ENCODE measurements at regions not wholly inside any gene's neighbourhood (a gene's known extent, or its start where the extent isn't known, plus 50 kb on each side); places are given as distances from the start of the nearest gene placed in this dataset.

DNA sequence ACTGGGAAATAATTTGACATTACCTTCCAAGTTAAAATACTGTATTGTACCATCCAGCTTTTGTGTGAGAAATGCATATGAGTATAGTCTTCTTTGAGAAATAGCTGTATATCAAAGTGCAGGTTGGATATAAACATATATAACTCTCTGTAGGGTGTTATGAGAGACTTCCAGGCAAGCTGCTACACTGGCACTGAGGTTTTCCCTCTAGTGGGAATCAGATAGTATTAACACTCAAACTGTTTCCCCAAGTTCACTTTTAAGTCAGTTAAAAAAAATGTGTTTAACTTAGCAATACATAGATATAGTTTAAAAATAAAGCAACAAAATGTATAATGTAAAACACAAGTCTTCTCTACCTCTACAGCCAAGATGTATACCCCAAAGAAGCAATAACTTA, 368.4 kb upstream of the SLC8A1 start:
- H3K4me3 Mint-ChIP-seq = no peak overlapping the region
- DNase-seq (ENCODE audit: low spot score in 2 of 2) (no peak), ATAC-seq (ENCODE audit: low read depth) (no peak)
- no peaks in the 10 kb centered on the region for H3K36me3 Mint-ChIP-seq
- no peaks in the 10 kb centered on the region for H3K4me1 Mint-ChIP-seq
- H3K27me3 Mint-ChIP-seq = no peaks in the 10 kb centered on the region
- H3K27ac Mint-ChIP-seq = no peak overlapping the region
- H3K9me3 Mint-ChIP-seq = peaks cover 2% of the 10 kb centered on the region

DNA sequence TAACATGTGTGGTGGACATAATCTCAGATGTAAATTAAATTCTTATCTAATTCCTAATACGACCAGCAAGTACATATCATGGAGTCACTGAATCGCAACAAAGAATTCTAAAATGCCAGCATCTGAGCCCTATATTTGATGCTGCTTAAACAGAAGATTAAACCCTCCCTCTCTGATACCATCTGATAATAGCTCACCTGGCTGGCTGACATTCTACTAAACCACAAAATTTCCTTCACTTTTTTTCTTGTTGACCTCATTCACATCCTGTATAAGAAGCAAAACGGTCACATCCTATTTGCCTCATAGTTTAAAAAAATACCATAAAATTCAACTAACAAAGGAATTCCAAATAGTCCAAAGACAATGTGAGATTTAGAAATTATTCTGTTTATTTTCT, 371.6 kb upstream of the SLC8A1 start:
- DNase-seq (ENCODE audit: low spot score in 2 of 2) = no peak
- Mint-ChIP-seq H3K27ac (no peak overlapping the region), H3K36me3 (no peaks in the 10 kb centered on the region), H3K4me3 (no peak overlapping the region), H3K27me3 (no peaks in the 10 kb centered on the region), H3K9me3 (no peaks in the 10 kb centered on the region), H3K4me1 (no peaks in the 10 kb centered on the region)
- ATAC-seq (ENCODE audit: low read depth) = no peak

DNA sequence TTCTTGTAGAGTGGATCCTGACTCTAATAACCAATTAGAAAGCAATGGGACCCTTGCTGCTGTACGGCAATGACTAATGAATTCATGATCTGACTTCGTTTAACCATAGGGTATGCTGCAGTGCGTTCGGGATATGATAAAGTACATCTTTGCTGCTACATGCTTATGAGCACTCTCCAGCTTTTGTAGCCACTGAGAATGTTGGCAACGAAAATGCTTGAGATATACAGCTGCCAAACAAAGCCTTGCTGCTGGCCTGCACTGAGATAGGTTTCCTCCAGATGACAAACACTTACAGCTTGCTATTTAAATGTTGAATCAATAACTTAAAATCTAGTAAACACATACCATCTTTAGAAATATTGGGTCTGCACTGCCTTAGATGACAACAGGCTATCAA, 372.4 kb upstream of the SLC8A1 start:
- DNase-seq (ENCODE audit: low spot score in 2 of 2) = no peak
- no peaks in the 10 kb centered on the region for H3K4me1 Mint-ChIP-seq
- H3K4me3 Mint-ChIP-seq = no peak overlapping the region
- H3K27ac Mint-ChIP-seq = no peak overlapping the region
- ATAC-seq (ENCODE audit: low read depth) = no peak
- no peaks in the 10 kb centered on the region for H3K9me3 Mint-ChIP-seq
- H3K36me3 Mint-ChIP-seq = no peaks in the 10 kb centered on the region
- no peaks in the 10 kb centered on the region for H3K27me3 Mint-ChIP-seq

DNA sequence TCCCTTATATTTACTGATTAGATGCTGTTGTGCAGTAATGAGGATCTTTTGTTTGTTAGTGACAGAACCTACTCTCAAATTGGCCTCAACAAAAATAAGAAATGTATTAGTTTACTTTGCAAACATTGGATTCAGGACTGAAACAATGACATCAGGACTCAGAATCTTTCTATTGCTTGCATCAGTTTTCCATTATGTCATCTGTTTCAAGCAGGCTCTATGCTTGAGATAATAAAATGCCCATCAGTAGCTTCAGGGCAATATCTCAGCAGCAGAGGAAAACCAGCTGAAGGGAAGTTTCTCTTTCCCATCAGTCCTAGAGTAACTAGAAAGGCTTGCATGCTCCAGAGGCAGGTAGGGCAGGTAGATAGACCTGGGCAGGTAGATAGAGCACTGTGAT, 375.5 kb upstream of the SLC8A1 start:
- no peak for ATAC-seq (ENCODE audit: low read depth)
- H3K27me3 Mint-ChIP-seq = no peaks in the 10 kb centered on the region
- no peaks in the 10 kb centered on the region for H3K4me1 Mint-ChIP-seq
- no peaks in the 10 kb centered on the region for H3K9me3 Mint-ChIP-seq
- no peak for DNase-seq (ENCODE audit: low spot score in 2 of 2)
- no peaks in the 10 kb centered on the region for H3K36me3 Mint-ChIP-seq
- H3K4me3 Mint-ChIP-seq = no peak overlapping the region
- H3K27ac Mint-ChIP-seq = no peak overlapping the region

DNA sequence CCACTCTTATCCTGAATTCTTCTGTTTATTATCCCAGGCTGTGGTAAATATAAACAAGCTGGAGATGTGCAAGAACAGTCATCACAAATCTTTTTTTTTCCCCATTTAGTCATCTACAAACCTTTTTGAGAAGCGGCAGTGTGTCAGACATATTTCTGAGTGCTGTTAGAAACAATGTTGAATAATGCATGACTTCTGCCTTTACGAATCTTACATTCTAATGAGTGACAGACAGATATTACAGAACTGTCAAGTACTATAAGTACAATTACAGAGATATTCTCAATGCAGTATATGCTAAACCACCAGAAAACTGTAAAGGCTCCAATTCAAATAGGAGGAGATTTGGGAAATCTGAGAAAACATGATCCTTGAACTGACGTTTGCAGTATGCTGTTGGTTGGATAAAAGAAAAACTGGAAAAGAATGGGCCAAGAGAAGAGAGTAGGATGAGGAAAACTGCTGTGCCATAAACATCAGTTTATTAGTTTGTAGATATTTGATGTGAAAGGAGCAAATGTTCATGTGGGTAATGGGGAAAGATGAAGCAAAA, 379.5 kb upstream of the SLC8A1 start:
- ATAC-seq (ENCODE audit: low read depth) (no peak), DNase-seq (ENCODE audit: low spot score in 2 of 2) (no peak)
- Mint-ChIP-seq H3K27me3 (no peaks in the 10 kb centered on the region), H3K4me1 (no peaks in the 10 kb centered on the region), H3K36me3 (no peaks in the 10 kb centered on the region), H3K4me3 (no peak overlapping the region), H3K27ac (no peak overlapping the region), H3K9me3 (peaks cover 9% of the 10 kb centered on the region)

DNA sequence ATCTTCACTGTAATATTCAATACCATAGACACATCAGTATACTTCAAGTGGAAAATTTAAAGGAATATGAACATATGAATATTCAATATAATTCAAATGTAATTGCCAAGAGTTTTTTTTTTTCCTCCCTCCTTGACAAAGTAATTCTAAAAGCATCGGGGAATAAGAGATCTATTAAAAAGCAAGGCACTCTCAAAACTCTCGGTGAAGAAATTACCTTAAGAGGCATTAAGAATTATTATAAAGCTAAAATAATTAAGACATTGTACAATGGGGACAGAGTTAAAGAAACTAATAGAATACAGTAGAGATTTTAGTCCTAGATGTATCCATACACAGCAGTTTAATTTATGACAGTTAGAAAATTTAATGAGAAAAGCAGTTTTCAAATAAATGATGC, 390.0 kb upstream of the SLC8A1 start:
- ATAC-seq (ENCODE audit: low read depth) = no peak
- Mint-ChIP-seq H3K27me3 (no peaks in the 10 kb centered on the region), H3K9me3 (peaks cover 3% of the 10 kb centered on the region), H3K4me3 (no peak overlapping the region), H3K4me1 (no peaks in the 10 kb centered on the region), H3K27ac (no peak overlapping the region), H3K36me3 (no peaks in the 10 kb centered on the region)
- no peak for DNase-seq (ENCODE audit: low spot score in 2 of 2)

DNA sequence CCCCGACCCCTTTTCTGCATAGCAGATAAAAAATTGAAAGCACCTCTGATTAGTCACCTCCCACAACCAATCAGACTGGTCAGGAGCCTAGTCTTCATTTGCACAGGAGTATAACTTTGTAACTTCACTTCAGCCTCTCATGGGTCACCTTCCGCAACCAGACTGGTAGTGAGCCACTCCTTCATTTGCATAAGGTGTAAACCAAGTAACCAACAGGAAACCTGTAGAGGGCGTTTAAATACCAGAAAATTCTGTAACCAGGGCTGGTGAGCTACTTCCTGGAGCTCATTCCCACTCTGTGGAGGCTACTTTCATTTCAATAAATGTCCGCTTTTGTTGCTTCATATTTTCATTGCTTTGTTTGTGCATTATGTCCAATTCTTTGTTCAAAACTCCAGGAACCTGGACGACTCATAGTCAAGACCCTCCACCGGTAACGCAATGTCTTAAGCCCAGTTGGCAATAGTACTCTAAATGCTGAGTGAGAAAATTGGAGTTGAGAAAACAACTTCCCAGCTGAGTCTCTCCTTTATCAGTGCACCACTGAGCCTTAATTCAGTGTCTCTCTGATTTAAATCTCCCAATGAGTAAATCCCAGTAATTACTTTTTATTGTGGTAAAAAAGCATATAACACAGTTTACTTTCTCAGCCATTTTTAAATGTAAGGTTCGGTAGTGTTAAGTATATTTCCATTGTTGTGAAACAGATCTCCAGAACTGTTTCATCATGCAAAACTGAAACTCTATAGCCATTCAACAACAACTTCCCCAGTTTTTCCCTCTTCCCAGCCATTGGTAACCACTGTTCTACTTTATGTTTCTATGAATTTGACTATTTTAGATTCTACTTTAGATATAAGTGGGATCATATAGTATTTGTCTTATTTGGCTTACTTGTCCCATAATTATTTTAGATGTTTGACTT, 392.7 kb upstream of the SLC8A1 start:
- Mint-ChIP-seq H3K9me3 (peaks cover 3% of the 10 kb centered on the region), H3K27ac (no peak overlapping the region), H3K36me3 (no peaks in the 10 kb centered on the region), H3K27me3 (no peaks in the 10 kb centered on the region), H3K4me3 (no peak overlapping the region), H3K4me1 (no peaks in the 10 kb centered on the region)
- no peak for DNase-seq (ENCODE audit: low spot score in 2 of 2)
- no peak for ATAC-seq (ENCODE audit: low read depth)

DNA sequence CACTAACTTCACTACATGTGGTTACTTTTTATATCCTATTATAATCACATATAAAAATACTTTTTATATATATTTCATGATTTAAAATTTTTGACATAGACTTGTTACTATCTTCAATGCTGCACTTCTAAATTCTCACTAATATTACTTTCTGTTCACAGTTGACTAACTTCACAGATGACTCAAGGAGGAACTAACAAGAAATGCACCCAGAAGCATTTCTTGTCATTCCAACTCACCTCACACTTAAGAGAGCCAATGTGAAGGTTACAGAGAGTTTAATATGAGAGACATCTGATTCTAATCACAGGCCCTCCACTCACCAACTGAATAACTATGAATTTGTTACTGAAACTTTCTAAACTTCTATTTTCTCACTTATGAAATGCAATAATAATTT, 399.8 kb upstream of the SLC8A1 start:
- DNase-seq (ENCODE audit: low spot score in 2 of 2) = no peak
- Mint-ChIP-seq H3K27ac (no peak overlapping the region), H3K9me3 (peaks cover 1% of the 10 kb centered on the region), H3K4me3 (no peak overlapping the region), H3K27me3 (no peaks in the 10 kb centered on the region), H3K36me3 (no peaks in the 10 kb centered on the region), H3K4me1 (no peaks in the 10 kb centered on the region)
- ATAC-seq (ENCODE audit: low read depth) = no peak

DNA sequence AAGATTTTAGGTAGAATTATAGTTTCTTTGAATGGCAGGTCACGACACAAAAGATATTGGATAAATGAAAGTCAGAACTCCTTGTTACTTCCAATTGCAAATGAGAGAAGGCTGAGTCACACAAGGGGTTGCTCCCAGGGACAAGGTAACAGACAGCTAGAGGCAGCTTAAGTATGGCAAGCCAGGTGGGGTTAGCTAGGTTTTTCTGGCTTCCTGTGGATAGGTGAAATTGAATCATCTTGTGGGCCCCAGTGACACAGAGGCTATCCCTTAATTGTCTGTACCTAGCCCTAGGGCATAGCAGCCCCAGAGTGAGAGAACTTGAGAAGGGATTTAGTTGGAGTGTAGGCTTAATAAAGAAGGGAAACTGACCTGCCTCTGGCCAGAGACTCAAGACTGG, 407.7 kb upstream of the SLC8A1 start:
- H3K27ac Mint-ChIP-seq = no peak overlapping the region
- no peaks in the 10 kb centered on the region for H3K36me3 Mint-ChIP-seq
- DNase-seq (ENCODE audit: low spot score in 2 of 2) (no peak), ATAC-seq (ENCODE audit: low read depth) (no peak)
- no peak overlapping the region for H3K4me3 Mint-ChIP-seq
- no peaks in the 10 kb centered on the region for H3K4me1 Mint-ChIP-seq
- H3K27me3 Mint-ChIP-seq = no peaks in the 10 kb centered on the region
- no peaks in the 10 kb centered on the region for H3K9me3 Mint-ChIP-seq

DNA sequence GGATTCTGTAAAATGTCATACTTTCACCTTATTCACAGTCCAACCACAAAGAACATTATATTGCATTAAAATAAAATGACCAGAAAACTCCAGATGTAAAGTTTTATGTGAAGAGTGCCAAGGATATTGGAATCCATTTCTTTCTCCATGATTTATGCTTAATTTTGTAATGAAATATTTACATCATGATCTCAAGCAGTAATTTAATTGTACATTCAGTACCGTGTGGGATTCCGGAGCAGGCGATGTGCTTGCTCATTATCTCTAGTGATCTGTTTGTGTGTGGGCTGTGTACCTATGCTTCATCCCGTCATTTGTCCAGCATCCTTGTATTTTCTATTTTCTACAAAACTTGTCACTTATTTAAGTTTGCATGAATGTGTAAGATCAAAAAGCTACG, 415.9 kb upstream of the SLC8A1 start:
- Mint-ChIP-seq H3K9me3 (no peaks in the 10 kb centered on the region), H3K27ac (no peak overlapping the region), H3K36me3 (no peaks in the 10 kb centered on the region), H3K4me1 (no peaks in the 10 kb centered on the region), H3K27me3 (no peaks in the 10 kb centered on the region), H3K4me3 (no peak overlapping the region)
- ATAC-seq (ENCODE audit: low read depth) = no peak
- no peak for DNase-seq (ENCODE audit: low spot score in 2 of 2)

DNA sequence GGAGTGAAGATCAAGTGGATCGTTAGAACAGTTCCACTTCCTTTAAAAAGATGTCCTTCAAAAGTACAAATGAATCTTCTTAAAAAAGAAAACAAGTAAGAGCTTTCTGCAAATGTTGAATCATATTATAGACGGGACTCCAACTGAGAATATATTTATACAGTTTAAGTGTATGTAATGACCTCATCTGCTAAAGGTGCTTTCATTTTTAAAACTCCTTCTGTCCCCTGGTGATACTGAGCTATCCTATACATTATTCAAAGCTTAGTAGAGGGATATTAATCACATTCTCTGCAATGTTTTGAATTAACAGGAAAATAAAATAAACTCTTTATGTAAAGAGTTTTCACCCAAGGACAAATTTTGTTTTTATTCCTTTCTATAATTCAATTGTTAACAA, 420.7 kb upstream of the SLC8A1 start:
- Mint-ChIP-seq H3K36me3 (no peaks in the 10 kb centered on the region), H3K4me3 (no peak overlapping the region), H3K27me3 (no peaks in the 10 kb centered on the region), H3K4me1 (no peaks in the 10 kb centered on the region), H3K9me3 (no peaks in the 10 kb centered on the region), H3K27ac (no peak overlapping the region)
- DNase-seq (ENCODE audit: low spot score in 2 of 2) (no peak), ATAC-seq (ENCODE audit: low read depth) (no peak)

DNA sequence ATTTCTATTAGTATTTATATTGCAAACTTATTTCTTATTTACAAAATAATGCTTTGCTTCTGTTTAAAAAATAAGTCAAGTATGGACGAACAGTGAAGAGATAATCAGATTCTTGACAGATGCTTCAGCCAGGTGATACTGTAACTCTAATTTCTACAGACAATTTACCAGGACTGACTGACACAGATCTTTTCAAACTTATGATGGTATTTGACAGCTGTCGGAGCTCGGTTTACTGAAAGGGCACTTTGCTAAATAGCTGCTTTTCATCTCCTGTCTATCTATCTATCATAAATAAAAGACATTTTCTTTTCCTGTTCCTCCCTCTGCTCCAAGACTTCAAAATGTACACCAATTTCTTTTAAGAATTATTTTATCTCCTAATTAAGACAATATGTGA, 422.5 kb upstream of the SLC8A1 start:
- Mint-ChIP-seq H3K27me3 (no peaks in the 10 kb centered on the region), H3K4me1 (no peaks in the 10 kb centered on the region), H3K36me3 (no peaks in the 10 kb centered on the region), H3K4me3 (no peak overlapping the region), H3K9me3 (no peaks in the 10 kb centered on the region), H3K27ac (no peak overlapping the region)
- no peak for DNase-seq (ENCODE audit: low spot score in 2 of 2)
- ATAC-seq (ENCODE audit: low read depth) = no peak

DNA sequence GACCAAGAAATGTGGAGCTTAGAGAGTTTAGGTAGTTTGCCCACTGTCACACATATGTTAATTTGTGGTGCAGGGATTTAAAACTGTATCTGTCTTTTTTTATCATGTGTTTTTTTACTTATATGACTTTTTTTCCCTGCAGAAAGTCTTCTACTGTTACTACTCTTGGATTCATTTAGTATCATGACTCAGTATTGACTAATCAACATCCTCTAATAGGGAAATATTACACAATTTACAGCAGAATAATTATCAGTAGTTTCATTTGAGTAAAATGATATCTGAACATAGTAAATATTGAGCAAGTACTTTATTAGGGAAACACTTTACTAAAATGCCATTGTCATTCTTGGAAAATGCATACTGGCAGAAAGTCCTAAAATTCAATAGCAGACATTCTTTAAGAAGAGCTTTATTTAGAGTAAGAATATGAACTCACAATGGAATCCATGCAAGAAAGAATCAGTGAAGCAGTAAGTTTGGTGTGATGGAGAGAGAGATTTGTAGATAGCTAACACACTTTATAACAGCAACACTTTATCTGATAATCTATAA, 425.9 kb upstream of the SLC8A1 start:
- Mint-ChIP-seq H3K27me3 (no peaks in the 10 kb centered on the region), H3K27ac (no peak overlapping the region), H3K4me1 (no peaks in the 10 kb centered on the region), H3K36me3 (no peaks in the 10 kb centered on the region), H3K9me3 (no peaks in the 10 kb centered on the region), H3K4me3 (no peak overlapping the region)
- no peak for ATAC-seq (ENCODE audit: low read depth)
- DNase-seq (ENCODE audit: low spot score in 2 of 2) = no peak

DNA sequence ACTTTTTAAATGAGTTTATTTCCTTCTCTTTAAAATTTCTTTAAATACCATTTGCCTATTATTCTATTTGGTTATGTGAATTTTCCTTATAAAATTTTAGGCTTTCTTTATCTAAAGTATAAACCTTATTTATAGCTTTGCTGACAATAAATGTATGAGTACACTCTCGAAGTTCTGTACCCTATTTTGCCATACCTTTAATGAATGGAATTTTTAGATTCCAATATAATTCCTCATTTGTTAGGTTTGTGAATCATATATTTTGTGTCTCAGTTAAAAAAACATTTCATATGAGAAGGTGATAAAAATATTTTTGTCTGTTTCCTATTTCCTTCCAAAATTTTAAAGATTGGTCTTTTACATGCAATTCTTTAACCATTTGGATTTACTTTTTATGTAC, 427.4 kb upstream of the SLC8A1 start:
- Mint-ChIP-seq H3K9me3 (no peaks in the 10 kb centered on the region), H3K4me3 (no peak overlapping the region), H3K36me3 (no peaks in the 10 kb centered on the region)

DNA sequence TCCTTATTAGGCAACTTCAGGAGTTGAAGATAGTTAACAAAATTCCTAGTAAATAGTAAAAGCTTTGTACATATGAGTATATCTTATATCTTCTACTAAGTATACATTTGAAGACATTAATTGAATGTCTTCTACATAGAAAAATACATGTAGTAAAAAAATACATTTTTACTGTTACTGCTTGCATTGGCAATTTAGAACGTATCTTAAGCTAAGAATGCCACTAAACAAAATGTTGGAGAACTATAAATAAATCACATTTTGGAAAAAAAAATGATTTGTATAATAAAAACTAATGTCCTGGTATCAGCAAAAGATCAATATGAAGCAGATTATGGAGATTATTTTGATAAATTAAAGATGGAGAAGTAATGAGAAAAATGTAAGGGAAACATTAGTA, 434.2 kb upstream of the SLC8A1 start:
- no peaks in the 10 kb centered on the region for H3K4me1 Mint-ChIP-seq
- peaks cover 2% of the 10 kb centered on the region for H3K9me3 Mint-ChIP-seq
- ATAC-seq (ENCODE audit: low read depth) = no peak
- H3K4me3 Mint-ChIP-seq = no peak overlapping the region
- no peak overlapping the region for H3K27ac Mint-ChIP-seq
- no peak for DNase-seq (ENCODE audit: low spot score in 2 of 2)
- H3K36me3 Mint-ChIP-seq = no peaks in the 10 kb centered on the region
- no peaks in the 10 kb centered on the region for H3K27me3 Mint-ChIP-seq

More for the DNA sequence above, 427.4 kb upstream of the SLC8A1 start:
- H3K4me1 Mint-ChIP-seq = no peaks in the 10 kb centered on the region
- DNase-seq (ENCODE audit: low spot score in 2 of 2) (no peak), ATAC-seq (ENCODE audit: low read depth) (no peak)
- no peak overlapping the region for H3K27ac Mint-ChIP-seq
- H3K27me3 Mint-ChIP-seq = no peaks in the 10 kb centered on the region

Data from memory B cell (primary cell).